HG03575 (cell line): ENCODE measurements at regions not wholly inside any gene's neighbourhood (a gene's known extent, or its start where the extent isn't known, plus 50 kb on each side); places are given as distances from the start of the nearest gene placed in this dataset.

ENCODE experiments used
- ATAC-seq: cut with Tn5 transposase; IDR thresholded peaks from one replicate; pipeline ENCODE4 v1.9.1; 2021; ENCODE audit not compliant: unreplicated experiment, insufficient number of reproducible peaks, low FRiP score; ENCODE audit errors: extremely low read depth

- no peak for ATAC-seq
Observed at GRCh38 chr22:47248925-47249324, 486.5 kb downstream of the TBC1D22A start.

- ATAC-seq, result no peak
Observed at GRCh38 chr22:47247579-47248240, 485.3 kb downstream of the TBC1D22A start.

- ATAC-seq, result no peak
Observed at GRCh38 chr22:47245786-47246185, 483.3 kb downstream of the TBC1D22A start.

- no peak for ATAC-seq
Observed at GRCh38 chr22:47245286-47245685, 482.8 kb downstream of the TBC1D22A start.

GRCh38 chr22:47240116-47240515 lies 477.7 kb downstream of the TBC1D22A start:
- ATAC-seq, result no peak

GRCh38 chr22:47239474-47239860 lies 477.0 kb downstream of the TBC1D22A start:
- ATAC-seq, result no peak

- no peak for ATAC-seq
Observed at GRCh38 chr22:47238690-47239473, 476.4 kb downstream of the TBC1D22A start.

GRCh38 chr22:47237890-47238480 lies 475.5 kb downstream of the TBC1D22A start:
- ATAC-seq, result no peak

- ATAC-seq, result no peak
Observed at GRCh38 chr22:47236718-47237117, 474.3 kb downstream of the TBC1D22A start.

- ATAC-seq, result no peak
Observed at GRCh38 chr22:47236161-47236560, 473.7 kb downstream of the TBC1D22A start.

- no peak for ATAC-seq
Observed at GRCh38 chr22:47233316-47234243, 471.1 kb downstream of the TBC1D22A start.

GRCh38 chr22:47232753-47233152 lies 470.3 kb downstream of the TBC1D22A start:
- no peak for ATAC-seq

- ATAC-seq, result no peak
Observed at GRCh38 chr22:47232197-47232596, 469.7 kb downstream of the TBC1D22A start.

GRCh38 chr22:47231759-47232158 lies 469.3 kb downstream of the TBC1D22A start:
- ATAC-seq, result no peak

- ATAC-seq, result no peak
Observed at GRCh38 chr22:47230741-47231140, 468.3 kb downstream of the TBC1D22A start.

- ATAC-seq, result no peak
Observed at GRCh38 chr22:47230251-47230650, 467.8 kb downstream of the TBC1D22A start.

- ATAC-seq, result no peak
Observed at GRCh38 chr22:47228767-47229166, 466.3 kb downstream of the TBC1D22A start.

GRCh38 chr22:47225931-47226633 lies 463.6 kb downstream of the TBC1D22A start:
- no peak for ATAC-seq
